Loucy (cell line): ENCODE measurements at regions not wholly inside any gene's neighbourhood (a gene's known extent, or its start where the extent isn't known, plus 50 kb on each side); places are given as distances from the start of the nearest gene placed in this dataset.

Experiments
- H2AFZ ChIP-seq: fragments of 200-600 bp; sonication (generic); 2 replicates; pipeline ENCODE4 v1.6.0; 2016; ENCODE audit warnings: antibody characterized with exemption, mild to moderate bottlenecking, low read length, moderate library complexity
- H3F3A ChIP-seq: fragments of 200-600 bp; 2 replicates; pipeline ENCODE4 v1.6.0; 2016; ENCODE audit warnings: antibody characterized with exemption, low read depth, mild to moderate bottlenecking
- H3K27me3 ChIP-seq: fragments of 200-600 bp; sonication (generic); 2 replicates; pipeline ENCODE4 v1.6.1; 2014; ENCODE audit warnings: low read length, mild to moderate bottlenecking; ENCODE audit not compliant: insufficient read depth, poor library complexity, severe bottlenecking
- H3K36me3 ChIP-seq: fragments of 200-600 bp; sonication (generic); 2 replicates; pipeline ENCODE4 v1.6.1; 2016; ENCODE audit warnings: low read length; ENCODE audit not compliant: insufficient read depth
- H3K4me1 ChIP-seq: fragments of 200-600 bp; sonication (generic); 2 replicates; pipeline ENCODE4 v1.5.1; 2014; ENCODE audit warnings: low read length, mild to moderate bottlenecking; ENCODE audit not compliant: insufficient read depth, poor library complexity, severe bottlenecking
- H3K4me2 ChIP-seq: fragments of 200-600 bp; sonication (generic); 2 replicates; pipeline ENCODE4 v1.6.0; 2014; ENCODE audit warnings: antibody characterized with exemption, low read length, low read depth, mild to moderate bottlenecking; ENCODE audit not compliant: poor library complexity, severe bottlenecking
- H3K4me3 ChIP-seq: fragments of 200-600 bp; sonication (generic); 2 replicates; pipeline ENCODE4 v1.5.1; 2014; ENCODE audit warnings: low read length, mild to moderate bottlenecking, mixed read lengths; ENCODE audit not compliant: poor library complexity, severe bottlenecking
- H3K79me2 ChIP-seq: fragments of 200-600 bp; sonication (generic); 2 replicates; pipeline ENCODE4 v1.6.1; 2014; ENCODE audit warnings: low read length; ENCODE audit not compliant: insufficient read depth
- H3K9ac ChIP-seq: fragments of 200-600 bp; sonication (generic); 2 replicates; pipeline ENCODE4 v1.6.0; 2014; ENCODE audit warnings: mild to moderate bottlenecking, low read depth, low read length, moderate library complexity; ENCODE audit not compliant: poor library complexity, severe bottlenecking
- H3K9me2 ChIP-seq: fragments of 200-600 bp; sonication (generic); replicated peaks from 2 replicates; pipeline ENCODE4 v1.6.1; 2016; ENCODE audit warnings: low read depth, low read length, mixed read lengths
- H3K9me3 ChIP-seq: fragments of 200-600 bp; sonication (generic); 2 replicates; pipeline ENCODE4 v1.6.1; 2014; ENCODE audit warnings: mild to moderate bottlenecking, antibody characterized with exemption, low read length, low read depth; ENCODE audit not compliant: insufficient read depth
- H4K20me1 ChIP-seq: fragments of 200-600 bp; sonication (generic); 2 replicates; pipeline ENCODE4 v1.6.0; 2014; ENCODE audit warnings: antibody characterized with exemption, low read length, mild to moderate bottlenecking; ENCODE audit not compliant: insufficient read depth, poor library complexity, severe bottlenecking
- EZH2phosphoT487 ChIP-seq: fragments of 200-600 bp; IDR thresholded peaks from 2 replicates; pipeline ENCODE4 v1.6.1; 2018; ENCODE audit warnings: antibody characterized with exemption, mild to moderate bottlenecking, moderate library complexity, borderline replicate concordance
- TF ChIP-seq, protein P1 (sequence below): fragments of 200-600 bp; sonication (generic); conservative IDR thresholded peaks from 2 replicates; pipeline ENCODE4 v1.5.1; 2014; ENCODE audit warnings: mild to moderate bottlenecking, antibody characterized with exemption, low read length

DNA sequence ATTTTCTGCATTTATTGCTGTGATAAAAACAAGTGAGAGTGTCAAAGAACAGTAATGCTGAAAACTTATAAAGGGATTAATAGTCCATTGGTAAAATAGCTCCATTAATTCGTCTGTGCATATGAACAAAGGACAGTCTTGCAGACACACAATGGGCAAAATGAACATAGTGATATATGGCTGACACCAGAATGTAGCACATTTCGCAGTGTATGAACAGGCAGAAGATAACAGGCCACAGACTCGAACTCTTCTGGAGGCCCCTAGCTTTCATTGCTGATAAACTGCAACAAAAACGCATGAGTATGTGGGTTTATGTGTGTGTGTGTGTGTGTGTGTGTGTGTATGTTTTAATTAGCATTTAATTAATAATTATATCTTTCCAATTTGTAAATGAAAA is 354.8 kb downstream of the TAF11L14 start:
- Histone ChIP-seq H3K9me3 (0 out of 2 replicates have a peak, but pooled peaks cover 3% of the 10 kb centered on the region), H3K4me3 (no peak overlapping the region), H3K4me1 (no peaks in the 10 kb centered on the region), H3K79me2 (no peaks in the 10 kb centered on the region), H3K9ac (no peak overlapping the region), H3K36me3 (no peaks in the 10 kb centered on the region), H3K4me2 (no peak overlapping the region), H4K20me1 (no peaks in the 10 kb centered on the region), H3F3A (no peaks in the 10 kb centered on the region), H3K27me3 (no peaks in the 10 kb centered on the region), H3K9me2 (no peaks in the 10 kb centered on the region), H2AFZ (no peak overlapping the region)
- TF ChIP-seq EZH2phosphoT487 = no peak
- TF ChIP-seq, protein P1, sequence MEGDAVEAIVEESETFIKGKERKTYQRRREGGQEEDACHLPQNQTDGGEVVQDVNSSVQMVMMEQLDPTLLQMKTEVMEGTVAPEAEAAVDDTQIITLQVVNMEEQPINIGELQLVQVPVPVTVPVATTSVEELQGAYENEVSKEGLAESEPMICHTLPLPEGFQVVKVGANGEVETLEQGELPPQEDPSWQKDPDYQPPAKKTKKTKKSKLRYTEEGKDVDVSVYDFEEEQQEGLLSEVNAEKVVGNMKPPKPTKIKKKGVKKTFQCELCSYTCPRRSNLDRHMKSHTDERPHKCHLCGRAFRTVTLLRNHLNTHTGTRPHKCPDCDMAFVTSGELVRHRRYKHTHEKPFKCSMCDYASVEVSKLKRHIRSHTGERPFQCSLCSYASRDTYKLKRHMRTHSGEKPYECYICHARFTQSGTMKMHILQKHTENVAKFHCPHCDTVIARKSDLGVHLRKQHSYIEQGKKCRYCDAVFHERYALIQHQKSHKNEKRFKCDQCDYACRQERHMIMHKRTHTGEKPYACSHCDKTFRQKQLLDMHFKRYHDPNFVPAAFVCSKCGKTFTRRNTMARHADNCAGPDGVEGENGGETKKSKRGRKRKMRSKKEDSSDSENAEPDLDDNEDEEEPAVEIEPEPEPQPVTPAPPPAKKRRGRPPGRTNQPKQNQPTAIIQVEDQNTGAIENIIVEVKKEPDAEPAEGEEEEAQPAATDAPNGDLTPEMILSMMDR = no peak

DNA sequence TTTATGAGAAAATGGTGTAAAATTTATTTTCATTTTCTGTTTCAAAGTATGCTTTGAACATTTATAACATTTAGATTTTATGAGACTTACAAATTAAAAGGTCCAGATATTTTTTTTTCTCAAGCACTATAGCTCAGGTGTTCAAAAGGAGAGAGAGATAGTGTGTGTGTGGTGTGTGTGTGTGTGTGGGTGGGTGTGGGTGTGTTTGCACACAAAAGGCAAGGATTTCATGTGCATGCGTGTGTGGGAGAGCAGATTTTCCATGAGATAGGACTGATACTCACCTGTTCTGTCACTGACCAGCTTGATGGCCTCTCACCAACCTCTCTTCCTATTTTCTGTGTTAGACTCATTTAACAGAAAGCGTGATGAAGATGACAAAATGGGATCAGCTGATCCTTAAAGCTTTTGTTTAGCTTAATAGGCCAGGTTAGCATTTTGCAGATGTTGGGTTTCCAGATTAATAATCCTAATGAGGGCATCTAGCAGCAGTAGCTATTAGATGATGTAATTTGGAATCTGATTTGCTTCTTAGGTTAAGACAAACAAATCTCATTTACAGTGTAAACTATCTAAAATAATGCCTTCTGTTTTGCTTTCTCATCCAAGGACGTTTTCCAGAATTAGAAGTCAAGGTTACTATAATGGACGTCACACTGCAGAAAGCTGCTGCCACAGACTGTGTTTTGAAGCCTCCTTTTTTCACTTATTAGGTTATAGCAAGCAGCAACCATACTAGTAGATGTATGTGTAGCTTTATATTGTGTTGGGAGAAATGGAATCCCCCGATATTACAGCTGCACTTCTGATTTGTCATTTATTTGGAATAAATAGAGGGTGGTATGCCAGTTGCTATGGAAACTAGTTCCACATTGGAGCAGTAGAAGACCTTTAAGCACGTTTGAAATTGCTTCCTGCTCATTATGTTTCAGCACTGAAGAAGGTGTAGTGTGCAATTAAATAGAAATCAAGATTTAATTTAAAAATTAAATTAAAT is 355.6 kb downstream of the TAF11L14 start:
- Histone ChIP-seq H3K36me3 (no peaks in the 10 kb centered on the region), H3K9me3 (0 out of 2 replicates have a peak, but pooled peaks cover 3% of the 10 kb centered on the region), H3K4me1 (no peaks in the 10 kb centered on the region), H3F3A (no peaks in the 10 kb centered on the region), H2AFZ (no peak overlapping the region), H3K27me3 (no peaks in the 10 kb centered on the region), H3K4me3 (no peak overlapping the region), H4K20me1 (no peaks in the 10 kb centered on the region), H3K9me2 (no peaks in the 10 kb centered on the region), H3K79me2 (no peaks in the 10 kb centered on the region), H3K4me2 (no peak overlapping the region), H3K9ac (no peak overlapping the region)
- no peak for TF ChIP-seq EZH2phosphoT487
- TF ChIP-seq, protein P1 = no peak

DNA sequence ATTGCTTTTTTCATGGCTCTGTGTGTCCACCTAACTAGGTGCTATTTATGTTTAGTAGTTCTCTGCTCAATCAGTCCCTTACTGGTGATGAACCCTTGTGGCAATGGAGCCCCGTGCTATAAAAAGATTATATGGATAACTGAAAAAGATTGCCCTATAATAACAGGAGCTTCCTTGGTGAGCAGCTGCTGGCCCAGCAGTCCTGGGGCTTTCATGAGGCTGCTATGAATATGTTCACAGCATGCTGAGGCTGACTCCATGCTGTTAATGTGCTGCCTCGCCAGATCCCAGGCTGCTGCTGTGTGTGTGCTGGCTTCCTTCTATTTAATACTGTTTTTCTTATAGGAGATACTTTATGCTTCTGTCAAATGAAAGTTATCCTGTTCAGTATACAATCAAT is 357.5 kb downstream of the TAF11L14 start:
- Histone ChIP-seq H4K20me1 (no peaks in the 10 kb centered on the region), H3K4me1 (no peaks in the 10 kb centered on the region)

More for the DNA sequence above, 357.5 kb downstream of the TAF11L14 start:
- Histone ChIP-seq H3F3A (no peaks in the 10 kb centered on the region), H3K4me3 (no peak overlapping the region), H2AFZ (no peak overlapping the region), H3K4me2 (no peak overlapping the region), H3K9me3 (no peaks in the 10 kb centered on the region), H3K27me3 (no peaks in the 10 kb centered on the region), H3K79me2 (no peaks in the 10 kb centered on the region), H3K9ac (no peak overlapping the region), H3K9me2 (no peaks in the 10 kb centered on the region), H3K36me3 (no peaks in the 10 kb centered on the region)
- TF ChIP-seq, protein P1 = no peak
- no peak for TF ChIP-seq EZH2phosphoT487
